GM18858 (cell line): ENCODE measurements at regions not wholly inside any gene's neighbourhood (a gene's known extent, or its start where the extent isn't known, plus 50 kb on each side); places are given as distances from the start of the nearest gene placed in this dataset.

Source experiments
- ATAC-seq: cut with Tn5 transposase; IDR thresholded peaks from one replicate; pipeline ENCODE4 v1.9.1; 2021; ENCODE audit not compliant: unreplicated experiment

- no peak for ATAC-seq
These were observed 180.5 kb downstream of the EFNB2 start for GRCh38 chr13:106354961-106355360.

GRCh38 chr13:106352850-106353249 lies 182.6 kb downstream of the EFNB2 start:
- no peak for ATAC-seq

GRCh38 chr13:106351251-106351650 lies 184.2 kb downstream of the EFNB2 start:
- ATAC-seq = no peak

GRCh38 chr13:106350208-106350607 lies 185.3 kb downstream of the EFNB2 start:
- no peak for ATAC-seq

- ATAC-seq = no peak
These were observed 186.2 kb downstream of the EFNB2 start for GRCh38 chr13:106349080-106349931.

- no peak for ATAC-seq
These were observed 187.2 kb downstream of the EFNB2 start for GRCh38 chr13:106348075-106348840.

- no peak for ATAC-seq
These were observed 191.1 kb downstream of the EFNB2 start for GRCh38 chr13:106344342-106344741.

- ATAC-seq = no peak
These were observed 191.6 kb downstream of the EFNB2 start for GRCh38 chr13:106343836-106344235.

- ATAC-seq = no peak
These were observed 195.2 kb downstream of the EFNB2 start for GRCh38 chr13:106340249-106340648.

GRCh38 chr13:106337096-106337850 lies 198.2 kb downstream of the EFNB2 start:
- no peak for ATAC-seq

- no peak for ATAC-seq
These were observed 198.8 kb downstream of the EFNB2 start for GRCh38 chr13:106336668-106337067.

GRCh38 chr13:106332621-106333020 lies 202.8 kb downstream of the EFNB2 start:
- ATAC-seq = no peak

- ATAC-seq = no peak
These were observed 204.3 kb downstream of the EFNB2 start for GRCh38 chr13:106331116-106331515.

GRCh38 chr13:106329941-106330340 lies 205.5 kb downstream of the EFNB2 start:
- no peak for ATAC-seq

GRCh38 chr13:106326751-106327150 lies 208.7 kb downstream of the EFNB2 start:
- no peak for ATAC-seq

GRCh38 chr13:106324444-106324843 lies 211.0 kb downstream of the EFNB2 start:
- ATAC-seq = no peak

- no peak for ATAC-seq
These were observed 212.8 kb downstream of the EFNB2 start for GRCh38 chr13:106322628-106323027.

GRCh38 chr13:106318941-106319411 lies 216.5 kb downstream of the EFNB2 start:
- no peak for ATAC-seq

GRCh38 chr13:106314417-106314816 lies 221.0 kb downstream of the EFNB2 start:
- ATAC-seq = no peak

GRCh38 chr13:106311004-106311403 lies 224.5 kb downstream of the EFNB2 start:
- ATAC-seq = no peak

GRCh38 chr13:106310291-106310865 lies 225.1 kb downstream of the EFNB2 start:
- no peak for ATAC-seq
